Tibial nerve (tissue), 3 donors: ENCODE measurements at regions not wholly inside any gene's neighbourhood (a gene's known extent, or its start where the extent isn't known, plus 50 kb on each side); places are given as distances from the start of the nearest gene placed in this dataset.

Experiments
- POLR2A ChIP-seq, 2 donors: fragments of 450-650 bp; IDR thresholded peaks; one replicate each; pipeline ENCODE4 v1.6.1; 2017; ENCODE audit warnings: antibody characterized with exemption in 2 of 2, mild to moderate bottlenecking in 2 of 2, moderate library complexity in 2 of 2
- TF ChIP-seq, protein P1 (sequence below), 5 experiments: fragments of 200-600 bp in 3 of 5; fragments of 450-650 bp in 2 of 5; sonication (generic) in 3 of 5; IDR thresholded peaks; one replicate each; pipeline ENCODE4 v1.5.1; 2016 to 2019; ENCODE audit warnings: antibody characterized with exemption in 5 of 5, mild to moderate bottlenecking in 3 of 5, moderate library complexity in 2 of 5

- TF ChIP-seq POLR2A (IDR thresholded peaks at IDR 0.05) = no peak
- TF ChIP-seq, protein P1, sequence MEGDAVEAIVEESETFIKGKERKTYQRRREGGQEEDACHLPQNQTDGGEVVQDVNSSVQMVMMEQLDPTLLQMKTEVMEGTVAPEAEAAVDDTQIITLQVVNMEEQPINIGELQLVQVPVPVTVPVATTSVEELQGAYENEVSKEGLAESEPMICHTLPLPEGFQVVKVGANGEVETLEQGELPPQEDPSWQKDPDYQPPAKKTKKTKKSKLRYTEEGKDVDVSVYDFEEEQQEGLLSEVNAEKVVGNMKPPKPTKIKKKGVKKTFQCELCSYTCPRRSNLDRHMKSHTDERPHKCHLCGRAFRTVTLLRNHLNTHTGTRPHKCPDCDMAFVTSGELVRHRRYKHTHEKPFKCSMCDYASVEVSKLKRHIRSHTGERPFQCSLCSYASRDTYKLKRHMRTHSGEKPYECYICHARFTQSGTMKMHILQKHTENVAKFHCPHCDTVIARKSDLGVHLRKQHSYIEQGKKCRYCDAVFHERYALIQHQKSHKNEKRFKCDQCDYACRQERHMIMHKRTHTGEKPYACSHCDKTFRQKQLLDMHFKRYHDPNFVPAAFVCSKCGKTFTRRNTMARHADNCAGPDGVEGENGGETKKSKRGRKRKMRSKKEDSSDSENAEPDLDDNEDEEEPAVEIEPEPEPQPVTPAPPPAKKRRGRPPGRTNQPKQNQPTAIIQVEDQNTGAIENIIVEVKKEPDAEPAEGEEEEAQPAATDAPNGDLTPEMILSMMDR (IDR thresholded peaks at IDR 0.05) = no peak
Measured at GRCh38 chr6:40760887-40761286, 173.7 kb upstream of the LRFN2 start.
